CD4-positive, CD25-positive, alpha-beta regulatory T cell (primary cell): ENCODE measurements at regions not wholly inside any gene's neighbourhood (a gene's known extent, or its start where the extent isn't known, plus 50 kb on each side); places are given as distances from the start of the nearest gene placed in this dataset.

Source experiments
- ATAC-seq, 2 donors: fragments of 150-1000 bp; cut with Tn5 transposase; one replicate each; pipeline ENCODE4 v1.10.0; 2021; ENCODE audit warnings: low read depth in 2 of 2, moderate number of reproducible peaks in 2 of 2, moderate library complexity in 1 of 2
- DNase-seq, 3 donors: peaks; one replicate each; pipeline versions ENCODE4 v3.0.0 to v3.0.0-alpha.2; 2012 to 2022; ENCODE audit warnings: mixed read lengths in 1 of 3
- H3K27ac ChIP-seq: one replicate; pipeline ENCODE4 v1.7.0; 2013; ENCODE audit warnings: mild to moderate bottlenecking, low read length; ENCODE audit not compliant: insufficient read depth, poor library complexity, severe bottlenecking
- H3K27me3 ChIP-seq: one replicate; pipeline ENCODE4 v1.7.0; 2013; ENCODE audit warnings: low read length; ENCODE audit not compliant: control insufficient read depth, insufficient read depth
- H3K36me3 ChIP-seq: one replicate; pipeline ENCODE4 v1.7.0; 2013; ENCODE audit warnings: mild to moderate bottlenecking, low read length, moderate library complexity; ENCODE audit not compliant: control insufficient read depth, insufficient read depth
- H3K4me1 ChIP-seq: 2 replicates; pipeline ENCODE4 v1.7.0; 2013; ENCODE audit warnings: mild to moderate bottlenecking, low read length; ENCODE audit not compliant: insufficient read depth, control insufficient read depth, poor library complexity, severe bottlenecking
- H3K4me3 ChIP-seq: one replicate; pipeline ENCODE4 v1.7.0; 2013; ENCODE audit warnings: low read depth, mild to moderate bottlenecking, low read length, moderate library complexity
- H3K9me3 ChIP-seq, 2 experiments: 1 replicate in 1 of 2; 2 replicates in 1 of 2; pipeline ENCODE4 v1.7.0; 2013; ENCODE audit warnings: low read length in 2 of 2, mild to moderate bottlenecking in 1 of 2, moderate library complexity in 1 of 2; ENCODE audit not compliant: control insufficient read depth in 2 of 2
- H3K27ac Mint-ChIP-seq, 3 donors: one replicate each; pipeline ENCODE4 v1.8.0; 2020 to 2022; ENCODE audit warnings: mild to moderate bottlenecking in 3 of 3, mixed read lengths in 3 of 3, moderate library complexity in 2 of 3
- H3K27me3 Mint-ChIP-seq: one replicate; pipeline ENCODE4 v1.8.0; 2022; ENCODE audit warnings: mild to moderate bottlenecking, mixed read lengths
- H3K36me3 Mint-ChIP-seq: one replicate; pipeline ENCODE4 v1.8.0; 2020; ENCODE audit warnings: mixed read lengths
- H3K4me1 Mint-ChIP-seq, 4 donors: one replicate each; pipeline ENCODE4 v1.8.0; 2020 to 2022; ENCODE audit warnings: mixed read lengths in 4 of 4, mild to moderate bottlenecking in 1 of 4
- H3K4me3 Mint-ChIP-seq, 4 donors: one replicate each; pipeline ENCODE4 v1.8.0; 2020 to 2022; ENCODE audit warnings: mild to moderate bottlenecking in 4 of 4, mixed read lengths in 4 of 4, moderate library complexity in 3 of 4
- H3K9me3 Mint-ChIP-seq, 7 donors: one replicate each; pipeline ENCODE4 v1.8.0; 2020 to 2022; ENCODE audit warnings: mixed read lengths in 7 of 7, mild to moderate bottlenecking in 3 of 7, moderate library complexity in 2 of 7

DNA sequence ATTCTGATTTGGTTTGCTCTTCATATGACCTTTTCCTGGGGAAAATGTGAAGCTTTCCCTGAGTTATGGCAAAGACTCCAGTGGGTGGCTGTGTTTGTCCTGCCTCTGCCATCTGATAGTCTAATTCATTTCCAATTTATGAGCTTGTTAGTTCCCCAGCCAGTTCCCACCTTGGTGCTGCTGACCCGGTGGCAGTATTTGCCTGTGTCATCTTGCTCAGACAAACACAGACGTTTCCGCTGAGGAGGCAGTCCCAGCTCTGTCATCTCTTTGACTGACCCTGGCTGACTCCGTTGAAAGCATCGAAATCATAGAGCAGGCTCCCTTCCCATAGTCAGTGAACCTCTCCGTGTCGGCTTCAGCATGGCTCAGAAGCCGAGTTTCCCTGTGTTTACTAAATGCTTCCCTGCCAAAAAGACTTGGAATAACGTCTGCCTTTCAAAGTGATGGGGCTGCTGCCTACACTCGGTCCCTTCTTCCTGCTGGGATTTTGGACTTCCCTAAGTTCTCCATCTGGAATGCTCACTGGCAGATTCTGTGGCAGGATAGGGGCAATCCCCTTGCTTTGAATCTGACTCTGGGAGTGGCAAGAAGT is 538.3 kb downstream of the NPIPA7 start:
- DNase-seq (no peak), ATAC-seq (no peak)
- Histone ChIP-seq H3K27me3 (peaks cover 6% of the 10 kb centered on the region), H3K4me3 (no peak overlapping the region), H3K27ac (no peak overlapping the region), H3K9me3 (no peaks in the 10 kb centered on the region), H3K4me1 (no peaks in the 10 kb centered on the region), H3K36me3 (no peaks in the 10 kb centered on the region)
- peaks cover 0 to under 1% (median 0%) of the 10 kb centered on the region in 7 donors for H3K9me3 Mint-ChIP-seq
- H3K36me3 Mint-ChIP-seq: no peaks in the 10 kb centered on the region
- H3K27me3 Mint-ChIP-seq: no peaks in the 10 kb centered on the region
- H3K27ac Mint-ChIP-seq: no peak overlapping the region
- no peaks in the 10 kb centered on the region for H3K4me1 Mint-ChIP-seq
- H3K4me3 Mint-ChIP-seq: no peak overlapping the region

DNA sequence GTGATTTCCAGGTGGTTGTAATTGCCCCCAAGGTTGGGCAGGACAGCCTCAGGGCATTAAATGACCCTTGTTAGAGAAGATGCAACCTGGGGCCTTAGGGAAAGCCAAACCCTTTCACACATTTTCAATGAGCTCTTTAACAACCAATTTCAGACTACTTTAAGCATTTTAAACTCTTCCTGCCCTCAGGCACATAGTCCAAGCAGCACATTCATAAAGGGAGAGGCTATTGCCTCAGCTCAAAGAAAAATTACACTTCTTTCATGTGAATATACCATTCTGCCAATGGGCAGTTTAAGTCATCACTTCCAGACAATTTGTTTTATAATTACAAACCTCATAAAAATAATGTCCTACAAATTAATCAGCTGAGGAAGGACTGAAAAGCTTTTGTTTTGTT is 544.5 kb downstream of the NPIPA7 start:
- H3K4me3 ChIP-seq: no peak overlapping the region
- no peaks in the 10 kb centered on the region for H3K27me3 ChIP-seq
- H3K4me1 ChIP-seq: no peaks in the 10 kb centered on the region
- Mint-ChIP-seq H3K4me1 (no peaks in the 10 kb centered on the region), H3K27ac (no peak overlapping the region), H3K36me3 (no peaks in the 10 kb centered on the region), H3K9me3 (no peaks in the 10 kb centered on the region), H3K4me3 (no peak overlapping the region), H3K27me3 (peaks cover 8% of the 10 kb centered on the region)
- no peak overlapping the region for H3K27ac ChIP-seq
- ATAC-seq: no peak
- no peak for DNase-seq
- H3K9me3 ChIP-seq: no peaks in the 10 kb centered on the region
- no peaks in the 10 kb centered on the region for H3K36me3 ChIP-seq

DNA sequence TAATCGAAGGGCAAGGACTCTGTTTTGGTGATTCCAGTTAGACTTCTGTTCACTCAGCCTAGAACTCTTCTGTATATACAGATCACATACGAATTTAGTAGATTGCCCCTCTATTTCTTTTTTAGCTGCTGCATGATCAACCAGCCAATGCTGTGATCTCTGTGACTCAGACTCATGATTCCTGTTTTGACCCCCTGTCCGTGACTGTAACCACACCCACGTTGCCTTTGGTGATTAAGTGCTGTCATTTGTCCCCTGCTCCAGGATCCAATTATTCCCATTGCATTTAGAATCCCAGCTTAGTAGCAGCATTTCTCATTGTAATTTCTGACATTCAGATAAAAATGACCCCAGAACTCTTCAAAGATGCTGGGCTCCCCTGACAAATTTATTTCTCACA is 545.7 kb downstream of the NPIPA7 start:
- no peaks in the 10 kb centered on the region for H3K27me3 ChIP-seq
- no peak overlapping the region for H3K4me3 Mint-ChIP-seq
- no peak for ATAC-seq
- no peak for DNase-seq
- no peak overlapping the region for H3K4me3 ChIP-seq
- no peak overlapping the region for H3K27ac Mint-ChIP-seq
- H3K4me1 Mint-ChIP-seq: no peaks in the 10 kb centered on the region
- peaks cover 9% of the 10 kb centered on the region for H3K27me3 Mint-ChIP-seq
- H3K9me3 Mint-ChIP-seq: no peaks in the 10 kb centered on the region
- H3K27ac ChIP-seq: no peak overlapping the region
- H3K36me3 Mint-ChIP-seq: no peaks in the 10 kb centered on the region
- no peaks in the 10 kb centered on the region for H3K4me1 ChIP-seq
- no peaks in the 10 kb centered on the region for H3K9me3 ChIP-seq
- no peaks in the 10 kb centered on the region for H3K36me3 ChIP-seq

DNA sequence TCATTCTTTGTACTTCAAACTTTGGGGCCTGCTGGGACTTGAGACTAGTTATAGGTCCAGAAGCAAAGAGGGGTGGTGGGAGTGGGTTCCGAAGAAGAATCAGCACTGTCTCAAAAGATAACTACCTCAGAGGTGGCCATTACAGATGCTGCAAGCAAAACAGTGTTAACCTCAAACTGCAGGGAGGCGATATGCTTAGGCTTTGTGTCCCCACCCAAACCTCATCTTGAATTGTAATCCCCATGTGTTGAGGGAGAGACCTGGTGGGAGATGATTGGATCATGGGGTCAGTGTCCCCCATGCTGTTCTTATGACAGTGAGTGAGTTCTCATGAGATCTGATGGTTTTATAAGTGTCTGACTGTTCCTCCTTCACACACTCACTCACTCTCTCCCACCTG is 545.3 kb downstream of the XYLT1 start:
- Histone ChIP-seq H3K27me3 (no peaks in the 10 kb centered on the region), H3K4me1 (no peaks in the 10 kb centered on the region), H3K36me3 (no peaks in the 10 kb centered on the region), H3K4me3 (no peak overlapping the region), H3K27ac (no peak overlapping the region), H3K9me3 (no peaks in the 10 kb centered on the region)
- no peak for DNase-seq
- no peak for ATAC-seq
- Mint-ChIP-seq H3K27ac (no peak overlapping the region), H3K36me3 (no peaks in the 10 kb centered on the region), H3K27me3 (peaks cover 9% of the 10 kb centered on the region), H3K4me1 (no peaks in the 10 kb centered on the region), H3K4me3 (no peak overlapping the region), H3K9me3 (no peaks in the 10 kb centered on the region)

DNA sequence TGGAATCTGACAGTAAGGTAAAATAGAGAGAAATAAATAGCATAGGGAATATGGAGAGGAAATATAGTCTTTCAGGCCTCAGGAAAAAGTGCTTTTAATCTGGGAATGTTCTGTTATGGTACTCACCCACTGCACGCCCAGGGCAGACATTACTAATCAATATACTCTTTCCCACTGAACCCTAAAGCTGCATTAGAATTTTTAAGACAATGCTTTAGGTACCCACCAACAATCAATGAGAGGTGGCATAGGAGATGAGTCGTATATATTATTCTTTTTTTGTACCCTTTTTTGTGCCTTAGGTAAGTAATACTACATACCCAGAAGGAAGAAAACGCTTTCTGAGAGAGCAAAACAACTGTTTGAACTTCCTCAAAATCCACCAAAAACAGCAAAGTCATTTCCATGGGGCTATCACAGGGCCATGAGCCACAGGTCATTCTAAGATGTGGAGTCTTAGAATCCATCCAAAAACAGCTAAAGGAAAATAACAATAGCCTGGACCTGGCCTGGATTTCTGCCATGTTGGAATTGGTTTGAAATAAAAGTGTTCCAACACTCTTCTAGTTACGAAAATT is 542.1 kb downstream of the XYLT1 start:
- ATAC-seq (no peak), DNase-seq (no peak)
- H3K27me3 Mint-ChIP-seq: peaks cover 5% of the 10 kb centered on the region
- no peak overlapping the region for H3K4me3 Mint-ChIP-seq
- no peak overlapping the region for H3K4me3 ChIP-seq
- no peaks in the 10 kb centered on the region for H3K4me1 Mint-ChIP-seq
- H3K27ac Mint-ChIP-seq: no peak overlapping the region
- H3K36me3 ChIP-seq: no peaks in the 10 kb centered on the region
- H3K9me3 Mint-ChIP-seq: no peaks in the 10 kb centered on the region
- H3K4me1 ChIP-seq: no peaks in the 10 kb centered on the region
- no peaks in the 10 kb centered on the region for H3K9me3 ChIP-seq
- no peak overlapping the region for H3K27ac ChIP-seq
- H3K36me3 Mint-ChIP-seq: no peaks in the 10 kb centered on the region
- H3K27me3 ChIP-seq: no peaks in the 10 kb centered on the region

DNA sequence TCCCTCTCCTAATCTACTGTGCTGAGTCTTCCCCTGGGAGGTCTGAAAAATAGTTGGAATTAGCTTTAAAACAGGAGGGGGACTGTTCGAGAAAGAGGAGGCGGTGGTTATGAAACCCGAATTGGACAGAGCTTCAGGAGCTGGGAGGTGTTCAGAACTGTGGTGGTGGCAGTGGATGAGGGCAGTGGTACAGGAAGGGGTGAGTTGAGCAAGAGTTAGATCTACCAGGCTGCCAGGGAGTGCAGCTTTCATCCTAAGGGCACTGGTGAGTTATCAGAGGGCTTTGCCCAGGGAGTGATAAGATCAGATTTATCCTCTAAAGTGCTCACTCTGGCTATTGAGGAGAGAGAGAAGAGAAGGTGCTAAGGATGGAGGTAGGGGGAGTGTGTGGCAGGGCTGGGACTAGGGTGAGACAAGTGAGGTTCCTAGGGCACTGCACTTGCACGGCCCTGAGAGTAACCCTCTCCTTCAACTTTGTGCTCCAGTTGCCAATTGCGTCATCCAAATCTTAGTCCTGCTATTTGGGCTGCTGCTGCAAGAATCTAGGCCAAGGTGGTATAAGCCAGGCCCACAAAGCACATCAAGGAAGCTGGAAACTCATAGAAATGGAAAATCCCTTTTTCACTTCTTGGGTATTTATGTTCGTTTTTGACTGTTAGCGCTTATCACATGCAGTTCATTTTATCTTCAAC is 540.3 kb downstream of the XYLT1 start:
- H3K36me3 ChIP-seq: no peaks in the 10 kb centered on the region
- H3K4me1 Mint-ChIP-seq: no peaks in the 10 kb centered on the region
- no peak for ATAC-seq
- no peaks in the 10 kb centered on the region for H3K4me1 ChIP-seq
- no peak for DNase-seq
- no peaks in the 10 kb centered on the region for H3K9me3 ChIP-seq
- H3K4me3 Mint-ChIP-seq: no peak overlapping the region
- no peak overlapping the region for H3K27ac Mint-ChIP-seq
- H3K4me3 ChIP-seq: no peak overlapping the region
- peaks cover 5% of the 10 kb centered on the region for H3K27me3 Mint-ChIP-seq
- no peaks in the 10 kb centered on the region for H3K9me3 Mint-ChIP-seq
- no peaks in the 10 kb centered on the region for H3K36me3 Mint-ChIP-seq
- H3K27me3 ChIP-seq: no peaks in the 10 kb centered on the region
- no peak overlapping the region for H3K27ac ChIP-seq

DNA sequence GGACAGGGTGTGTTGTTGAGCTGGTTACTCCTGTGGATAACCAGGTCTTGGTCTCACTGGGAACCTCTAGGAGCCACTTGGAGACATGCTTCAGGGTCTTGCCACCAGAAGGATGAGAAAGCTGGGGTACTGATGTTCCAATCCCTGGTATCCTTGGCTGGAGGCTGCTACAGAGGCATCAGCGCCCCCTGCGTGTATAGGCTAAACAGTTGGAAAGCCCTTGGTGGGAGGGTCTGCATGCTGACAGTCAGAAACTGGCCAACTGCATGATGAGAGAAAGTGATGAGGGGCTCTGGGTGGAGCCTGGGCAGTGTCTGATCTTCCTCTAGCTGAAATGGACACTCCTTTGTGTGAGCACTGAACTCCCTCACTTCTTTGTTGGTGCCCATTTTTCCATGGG is 536.9 kb downstream of the XYLT1 start:
- Mint-ChIP-seq H3K4me1 (no peaks in the 10 kb centered on the region), H3K4me3 (no peak overlapping the region), H3K27ac (no peak overlapping the region), H3K9me3 (no peaks in the 10 kb centered on the region), H3K27me3 (peaks cover 5% of the 10 kb centered on the region), H3K36me3 (no peaks in the 10 kb centered on the region)
- Histone ChIP-seq H3K27me3 (peaks cover 2% of the 10 kb centered on the region), H3K4me1 (no peaks in the 10 kb centered on the region), H3K36me3 (no peaks in the 10 kb centered on the region), H3K9me3 (no peaks in the 10 kb centered on the region), H3K4me3 (no peak overlapping the region), H3K27ac (no peak overlapping the region)
- DNase-seq (no peak), ATAC-seq (no peak)

DNA sequence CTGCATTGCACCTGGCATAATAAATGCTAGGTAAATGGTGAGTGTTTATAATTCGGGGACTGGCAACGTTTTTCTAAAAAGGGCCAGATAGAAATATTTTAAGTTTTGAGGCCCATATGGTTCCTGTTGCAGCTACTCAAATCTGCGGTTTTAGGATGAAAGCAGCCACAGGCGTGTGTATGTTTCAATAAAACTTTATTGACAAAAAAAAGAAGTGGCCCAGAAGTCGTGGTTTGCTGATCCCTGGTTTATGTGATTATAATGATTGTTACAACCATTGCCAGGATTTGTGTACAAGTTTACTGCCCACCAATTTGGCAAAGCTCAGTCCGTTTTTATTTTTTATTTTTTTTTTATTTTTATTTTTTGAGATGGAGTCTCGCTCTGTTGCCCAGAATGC is 536.1 kb downstream of the XYLT1 start:
- H3K9me3 ChIP-seq: no peaks in the 10 kb centered on the region
- H3K27ac ChIP-seq: no peak overlapping the region
- no peaks in the 10 kb centered on the region for H3K9me3 Mint-ChIP-seq
- no peak overlapping the region for H3K4me3 ChIP-seq
- peaks cover 2% of the 10 kb centered on the region for H3K27me3 ChIP-seq
- no peak for ATAC-seq
- H3K36me3 Mint-ChIP-seq: no peaks in the 10 kb centered on the region
- H3K4me1 Mint-ChIP-seq: no peaks in the 10 kb centered on the region
- H3K36me3 ChIP-seq: no peaks in the 10 kb centered on the region
- no peaks in the 10 kb centered on the region for H3K4me1 ChIP-seq
- no peak overlapping the region for H3K4me3 Mint-ChIP-seq
- H3K27ac Mint-ChIP-seq: no peak overlapping the region
- no peak for DNase-seq
- H3K27me3 Mint-ChIP-seq: peaks cover 5% of the 10 kb centered on the region
